ENCODE measurements at regions not wholly inside any gene's neighbourhood (a gene's known extent, or its start where the extent isn't known, plus 50 kb on each side); places are given as distances from the start of the nearest gene placed in this dataset.
"Not testable (repeated sequence)": the region's sequence is repeated elsewhere in the genome, so short reads cannot be mapped to it uniquely, and the experiment has no call there.

DNA sequence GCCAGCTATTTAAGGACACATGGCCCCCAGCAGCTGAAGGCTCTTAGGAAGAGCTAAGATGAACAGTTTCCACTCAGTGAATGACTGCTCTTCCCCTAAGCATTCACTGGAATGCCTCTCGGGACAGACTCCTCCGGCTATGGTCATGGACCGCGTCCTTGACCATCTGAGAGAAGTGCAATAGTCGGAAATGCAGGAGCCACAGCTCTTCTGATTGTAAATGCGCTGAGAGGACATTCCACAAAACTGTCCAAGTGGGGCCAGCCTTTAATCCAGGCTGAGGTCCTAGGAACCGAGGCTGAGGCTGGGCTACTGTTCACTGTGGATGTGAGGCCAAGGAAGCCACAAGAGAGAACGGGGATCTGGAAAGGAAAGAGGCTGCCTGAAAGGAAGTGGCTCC is 162.0 kb upstream of the TMEM72 start:
- DNase-seq = no peak

DNA sequence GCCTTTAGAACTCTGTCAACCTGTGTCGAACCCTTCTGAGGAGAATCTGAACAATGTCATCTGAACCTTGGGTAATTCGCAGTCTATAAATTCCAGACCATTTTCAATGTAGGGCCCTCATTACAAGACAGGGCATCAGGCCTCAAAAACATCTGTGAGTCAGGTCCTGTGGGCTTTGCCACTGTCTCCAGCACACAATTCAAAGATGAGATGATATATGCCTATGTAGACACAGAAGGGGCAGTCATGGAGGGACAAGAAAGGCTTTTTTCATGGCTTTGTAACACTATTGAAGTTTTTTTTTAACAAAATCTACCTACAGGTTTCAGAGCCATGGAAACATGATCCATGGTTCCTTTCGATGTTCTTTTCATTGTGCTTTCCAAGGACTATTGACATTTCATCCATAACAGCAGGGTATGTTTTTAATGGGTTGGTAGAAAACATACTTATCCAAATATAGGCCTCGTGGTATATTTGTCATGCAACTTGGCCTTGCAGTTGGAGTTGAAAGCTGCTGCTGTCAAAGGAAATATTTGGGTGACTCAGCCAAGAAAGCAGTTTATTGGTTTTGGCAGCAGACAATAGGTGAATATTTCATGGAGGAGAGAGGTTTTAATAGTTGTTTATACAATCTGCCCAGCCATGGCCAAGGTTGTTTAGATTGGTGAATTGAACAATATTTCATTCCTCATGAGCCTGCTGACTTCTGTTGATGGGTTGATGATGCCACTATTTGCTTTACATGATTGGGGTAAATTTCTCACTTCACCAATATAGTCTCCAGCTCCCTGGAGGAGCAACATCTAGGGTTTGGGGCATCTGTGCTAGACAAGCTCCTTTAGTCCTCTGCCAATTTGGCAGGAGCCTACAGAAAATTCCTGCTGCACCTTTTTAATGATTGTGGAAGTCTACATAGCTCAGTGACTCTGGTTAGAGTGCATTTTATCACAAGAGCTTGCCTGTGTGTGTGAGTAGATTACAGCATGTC is 158.4 kb upstream of the TMEM72 start:
- DNase-seq = peak; percentile 99

DNA sequence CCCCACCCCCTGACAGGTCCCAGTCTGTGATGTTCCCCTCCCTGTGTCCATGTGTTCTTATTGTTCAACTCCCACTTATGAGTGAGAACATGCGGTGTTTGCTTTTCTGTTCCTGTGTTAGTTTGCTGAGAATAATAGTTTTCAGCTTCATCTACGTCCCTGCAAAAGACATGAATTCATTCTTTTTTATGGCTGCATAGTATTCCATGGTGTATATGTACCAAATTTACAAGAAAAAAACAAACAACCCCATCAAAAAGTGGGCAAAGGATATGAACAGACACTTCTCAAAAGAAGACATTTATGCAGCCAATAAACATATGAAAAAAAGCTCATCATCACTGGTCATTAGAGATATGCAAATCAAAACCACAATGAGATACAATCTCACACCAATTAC is 156.8 kb upstream of the TMEM72 start:
- DNase-seq = not testable (repeated sequence)

DNA sequence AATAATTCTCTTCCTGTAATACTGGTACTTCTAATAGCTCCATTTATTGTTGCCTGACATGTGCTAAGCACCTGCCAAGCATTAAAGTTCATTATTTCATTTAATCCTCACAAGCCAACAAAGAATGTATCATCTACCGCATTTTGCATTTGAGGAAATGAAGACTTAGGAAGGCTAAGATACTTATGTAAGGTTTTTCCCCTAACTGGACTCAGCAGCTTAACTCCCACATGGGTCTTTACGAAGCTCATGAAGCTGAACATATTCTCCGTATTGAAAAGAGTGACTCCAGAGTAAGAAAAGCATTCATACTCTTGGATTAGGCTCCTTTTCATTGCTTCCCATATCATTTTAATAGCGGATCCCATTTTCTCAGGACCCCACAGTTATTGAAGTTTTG is 155.7 kb upstream of the TMEM72 start:
- peak; percentile 47 for DNase-seq

DNA sequence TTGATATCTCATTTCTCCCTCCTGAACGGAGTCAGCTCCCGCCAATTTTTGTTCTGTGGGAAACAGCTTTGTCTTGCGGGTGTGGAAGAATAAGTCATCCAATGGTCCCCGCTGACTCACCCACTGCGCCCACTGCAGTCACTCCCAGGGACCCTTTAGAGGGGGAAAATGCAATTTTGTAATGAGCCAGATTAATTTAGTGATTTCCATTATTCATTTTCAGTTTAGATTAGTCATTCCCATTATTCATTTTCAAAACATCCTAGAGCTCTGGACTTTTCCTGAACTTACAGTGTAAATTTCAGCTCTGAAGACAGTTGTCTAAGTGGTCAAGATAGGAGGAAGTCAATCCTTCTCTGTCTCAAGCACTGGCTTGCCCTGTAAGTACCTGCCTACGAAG is 154.9 kb upstream of the TMEM72 start:
- DNase-seq = peak; percentile 89

DNA sequence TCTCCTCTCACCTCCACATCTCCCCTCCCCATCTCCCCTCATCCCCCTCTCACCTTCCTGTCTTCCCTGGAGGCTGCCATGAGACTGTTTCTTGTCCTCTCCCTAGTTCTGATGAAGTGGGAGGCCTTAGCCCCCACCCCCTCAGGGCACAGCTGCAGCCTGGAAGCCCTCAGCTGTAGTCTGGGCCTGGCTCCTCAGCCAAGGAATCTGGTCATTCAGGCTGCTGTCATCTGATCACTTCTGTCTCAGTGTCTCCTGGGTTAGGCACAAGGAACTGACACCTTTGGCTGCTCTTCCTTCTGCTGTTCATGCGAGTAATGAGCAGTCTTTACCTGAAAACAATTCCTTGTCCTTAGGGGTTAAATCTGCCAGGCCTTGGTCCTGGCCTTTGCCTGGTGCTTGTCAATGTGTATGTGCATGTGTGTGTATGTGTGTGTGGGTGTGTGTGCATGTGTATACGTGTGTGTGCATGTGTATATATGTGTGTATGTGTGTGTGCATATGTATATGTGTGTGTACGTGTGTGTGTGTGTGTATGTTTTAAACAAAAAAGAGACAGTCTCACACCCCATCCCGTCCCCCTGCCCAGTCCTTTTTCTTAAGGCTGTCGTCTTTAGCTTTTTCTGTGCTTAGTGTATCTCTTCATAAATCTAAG is 153.5 kb upstream of the TMEM72 start:
- no peak for DNase-seq

DNA sequence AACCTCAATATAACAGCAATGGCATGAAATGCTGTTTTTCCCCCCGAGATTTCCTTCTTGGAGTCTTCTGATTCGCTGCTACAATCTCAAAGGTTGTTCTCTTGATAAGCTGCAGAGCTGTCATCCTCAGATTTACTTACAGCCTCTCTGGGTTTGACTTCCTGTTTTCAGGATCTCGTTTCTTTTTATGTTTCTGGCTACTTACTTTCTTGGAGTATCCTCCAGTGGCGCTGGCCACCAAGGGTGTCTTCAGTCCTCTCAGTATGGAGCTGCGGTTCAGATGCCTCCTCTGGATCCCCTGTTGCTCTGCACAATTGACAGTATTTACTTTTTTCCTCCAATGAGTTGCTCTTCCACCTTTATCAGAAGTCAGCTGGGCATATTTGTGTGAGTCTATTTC is 152.0 kb upstream of the TMEM72 start:
- no peak for DNase-seq

DNA sequence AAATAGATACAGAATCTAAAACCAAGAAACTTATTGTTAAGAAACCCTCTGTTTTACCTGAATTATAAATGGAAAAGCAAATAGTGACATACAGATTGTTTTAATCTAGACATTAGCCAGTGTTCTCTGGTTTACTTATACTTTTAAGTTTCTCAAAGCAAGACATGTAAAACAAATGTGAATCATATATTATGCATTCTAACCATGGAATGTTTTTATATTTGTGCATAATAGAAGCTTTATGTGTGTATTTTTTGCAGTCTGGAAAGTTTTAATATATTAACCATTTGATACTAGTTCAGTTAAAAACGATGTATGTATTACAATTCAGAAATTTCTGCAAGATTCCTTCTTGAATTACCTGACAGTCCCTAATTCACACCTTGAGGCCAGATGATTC is 150.6 kb upstream of the TMEM72 start:
- DNase-seq = no peak

DNA sequence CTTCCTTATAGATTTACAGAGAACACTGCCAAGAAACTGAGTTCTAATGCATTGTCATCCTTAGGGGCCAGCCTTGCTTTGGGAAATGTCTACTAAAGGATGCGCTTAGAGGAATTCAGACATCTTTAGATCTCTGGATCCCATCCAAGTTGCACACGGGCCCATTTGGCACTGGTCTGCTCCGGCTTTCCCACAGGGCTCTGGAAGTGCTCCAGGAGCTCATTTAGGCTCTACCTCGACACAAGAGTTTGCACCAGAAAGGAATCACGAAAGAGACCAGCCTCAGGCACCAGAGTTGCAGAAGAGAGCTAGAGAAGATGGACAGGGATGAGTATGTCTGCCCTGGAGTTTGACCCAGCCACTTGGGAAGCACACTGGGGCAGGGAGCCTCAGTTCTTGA is 150.1 kb upstream of the TMEM72 start:
- DNase-seq = peak; percentile 81

DNA sequence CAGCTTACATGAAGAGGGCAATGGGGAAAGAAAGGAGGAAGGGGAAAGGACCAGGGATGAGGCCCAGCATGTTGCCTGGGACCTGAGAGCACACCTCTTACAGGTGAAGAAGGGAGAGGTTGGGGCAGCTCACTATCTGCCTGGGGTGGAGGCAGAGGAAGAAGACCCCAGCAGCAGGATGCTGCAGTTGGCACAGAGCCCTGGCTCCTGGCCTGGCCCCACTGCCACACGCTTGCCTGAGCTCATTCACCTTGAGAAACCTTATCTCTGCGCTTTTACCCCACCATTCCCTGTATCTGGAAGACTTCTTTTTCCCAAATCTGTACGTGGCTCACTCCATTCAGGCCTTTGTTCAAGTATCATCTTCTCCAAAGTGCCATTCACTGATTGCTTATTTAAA is 147.8 kb upstream of the TMEM72 start:
- DNase-seq = no peak

DNA sequence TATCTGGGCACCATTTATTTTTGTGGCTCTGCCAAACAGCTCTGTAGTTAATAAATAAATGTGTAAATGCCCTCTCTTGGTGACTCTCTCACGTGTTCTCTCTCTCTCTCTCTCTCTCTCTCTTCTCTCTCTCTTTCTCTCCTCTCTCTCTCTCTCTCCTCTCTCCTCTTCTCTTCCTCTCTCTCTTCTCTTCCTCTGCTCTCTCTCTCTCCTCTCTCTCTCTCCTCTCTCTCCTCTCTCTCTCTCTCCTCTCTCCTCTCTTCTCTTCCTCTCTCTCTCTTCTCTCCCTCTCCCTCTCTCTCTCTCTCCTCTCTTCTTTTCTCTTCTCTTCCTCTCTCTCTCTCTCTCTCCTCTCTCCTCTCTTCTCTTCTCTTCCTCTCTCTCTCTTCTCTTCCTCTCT is 145.8 kb upstream of the TMEM72 start:
- DNase-seq = no peak

DNA sequence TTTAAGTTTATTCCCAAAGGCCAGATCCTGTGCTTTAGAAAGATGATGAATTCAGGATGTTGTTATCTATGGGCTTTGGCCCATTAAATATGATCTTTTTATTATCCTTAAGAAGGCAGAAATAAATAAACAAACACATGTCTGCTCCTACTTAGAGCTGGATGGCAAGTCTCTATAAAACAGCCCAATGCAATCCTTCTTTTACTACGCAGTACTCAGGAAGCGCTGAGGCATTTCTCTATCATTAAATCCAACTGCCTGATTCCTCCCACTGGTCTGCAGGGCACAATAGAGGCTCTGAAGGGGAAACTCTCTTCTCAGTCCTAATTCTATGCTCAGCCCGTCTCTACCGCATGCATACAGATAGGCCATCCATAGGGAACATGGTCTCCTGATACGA is 144.5 kb upstream of the TMEM72 start:
- DNase-seq = no peak

DNA sequence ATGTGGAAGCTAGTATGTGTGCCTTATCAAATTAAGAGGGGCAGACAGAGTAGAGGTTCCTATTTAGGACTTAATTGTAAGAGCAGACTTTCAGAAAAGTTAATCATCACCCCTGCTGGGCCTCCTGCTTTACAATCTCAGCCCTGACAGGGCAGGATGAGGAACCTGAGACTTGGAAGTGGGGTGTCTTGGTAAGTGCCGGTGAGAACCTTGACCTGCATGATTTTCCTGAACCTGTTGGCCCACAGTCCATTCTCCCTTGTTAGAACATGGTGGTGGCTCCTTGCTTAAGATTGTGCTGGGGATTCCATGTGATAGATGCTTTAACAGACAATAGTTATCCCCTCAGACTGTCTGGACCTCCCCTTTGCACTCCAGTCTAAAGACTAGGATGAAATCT is 141.7 kb upstream of the TMEM72 start:
- no peak for DNase-seq

DNA sequence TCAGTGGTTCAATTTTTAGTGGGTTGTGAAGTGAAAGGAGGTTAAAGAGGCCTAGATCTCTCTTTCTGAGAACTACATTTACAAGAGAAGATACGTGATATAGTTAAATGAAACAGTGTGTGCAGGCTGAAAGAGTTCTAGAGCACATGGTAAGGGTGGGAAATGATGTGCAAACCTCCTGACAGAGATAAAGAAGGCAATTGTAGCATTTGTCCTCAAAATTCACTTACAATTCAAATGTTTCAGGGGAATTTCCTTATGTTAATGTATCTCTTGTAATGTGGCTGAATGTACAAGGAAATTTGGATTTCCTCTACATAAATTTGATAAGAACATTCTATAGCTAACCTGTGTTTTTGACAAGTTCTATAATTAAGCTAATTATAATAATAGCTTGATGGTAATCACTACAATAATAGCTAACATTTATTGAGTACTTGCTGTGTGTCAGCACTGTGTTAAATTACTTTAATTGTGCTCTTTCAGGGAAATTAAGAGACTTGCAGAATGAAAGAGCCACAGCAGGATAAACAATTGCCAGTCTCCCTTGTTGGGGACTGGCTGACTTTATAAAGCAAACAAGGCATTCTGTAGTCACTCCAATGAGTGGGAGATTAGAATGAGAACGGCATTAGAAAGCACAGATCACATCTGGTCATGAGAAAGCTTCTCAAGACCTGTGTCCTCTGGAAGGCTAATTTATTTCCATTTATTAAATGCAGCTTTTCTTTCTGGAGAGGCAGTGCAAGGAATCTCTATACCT is 139.7 kb upstream of the TMEM72 start:
- no peak for DNase-seq

DNA sequence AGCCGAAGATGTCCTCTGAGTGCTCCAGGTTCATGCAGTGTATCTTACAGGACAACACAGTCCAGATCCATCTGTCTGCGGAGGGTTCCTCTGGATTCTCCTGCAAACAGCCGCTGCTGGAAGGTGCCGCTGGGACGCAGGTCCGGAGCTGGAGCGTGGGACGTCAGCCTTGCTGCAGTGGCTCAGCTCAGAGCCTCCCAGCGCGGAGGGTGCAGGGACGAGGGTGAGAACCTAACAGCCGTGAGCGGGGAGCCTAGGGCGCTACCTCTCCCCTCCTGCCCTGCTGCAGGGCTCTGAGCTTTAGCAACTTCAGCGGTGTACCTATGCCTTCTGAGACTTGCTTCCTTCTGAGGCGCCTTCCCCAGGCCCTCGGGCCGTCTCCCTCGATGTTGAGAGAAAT is 137.6 kb upstream of the TMEM72 start:
- no peak for DNase-seq

DNA sequence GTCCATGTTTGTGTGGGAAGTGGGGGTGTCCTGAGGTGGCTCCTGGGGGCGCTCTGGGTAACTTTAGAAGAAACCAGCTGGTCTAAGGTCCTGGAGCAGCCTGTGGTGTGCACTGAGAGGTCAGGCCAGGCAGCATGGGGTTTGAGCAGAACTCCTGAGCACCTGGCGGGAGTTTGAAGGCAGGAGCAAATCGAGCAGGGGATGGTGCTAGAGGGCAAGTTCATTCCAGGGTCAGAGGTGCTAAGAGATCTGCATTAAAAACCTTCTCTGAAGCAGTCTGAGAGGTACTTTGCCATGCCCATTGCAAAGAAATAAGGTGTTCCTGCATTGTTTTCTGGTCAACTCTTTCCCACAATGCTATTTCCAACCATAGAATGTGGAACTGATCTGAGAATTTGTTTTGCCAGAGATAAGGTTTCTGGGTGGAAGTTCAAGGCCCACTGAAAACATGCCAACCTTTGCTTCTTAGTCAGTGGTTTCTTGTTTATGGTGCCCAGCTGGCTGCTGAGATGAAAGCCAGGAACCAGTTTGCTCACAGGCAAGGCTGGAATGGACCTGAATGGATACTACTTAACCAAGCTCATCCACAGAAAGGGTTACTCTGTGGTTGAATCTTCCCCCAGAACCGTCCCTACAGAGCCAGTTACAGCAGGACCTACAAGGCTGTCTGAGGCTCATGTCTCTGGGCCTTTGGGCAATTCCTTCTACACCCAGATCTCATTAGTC is 136.3 kb upstream of the TMEM72 start:
- no peak for DNase-seq

DNA sequence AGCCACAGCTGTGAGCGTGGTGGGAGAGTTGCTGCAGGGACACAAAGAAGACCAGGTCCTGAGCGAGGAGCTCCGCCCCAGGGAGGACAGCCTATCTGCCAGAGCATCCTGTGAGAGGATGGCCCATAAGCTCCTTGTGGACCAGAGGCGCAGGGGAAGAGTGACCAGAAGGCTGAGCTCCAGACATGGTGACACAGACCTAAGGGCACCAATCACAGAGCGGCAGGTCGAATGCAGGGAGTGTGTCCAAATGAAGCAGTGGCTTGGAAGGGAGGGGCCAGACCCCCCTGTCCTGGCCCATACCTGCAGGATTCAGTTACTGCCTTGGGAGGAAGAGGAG is 135.8 kb upstream of the TMEM72 start:
- no peak for DNase-seq

DNA sequence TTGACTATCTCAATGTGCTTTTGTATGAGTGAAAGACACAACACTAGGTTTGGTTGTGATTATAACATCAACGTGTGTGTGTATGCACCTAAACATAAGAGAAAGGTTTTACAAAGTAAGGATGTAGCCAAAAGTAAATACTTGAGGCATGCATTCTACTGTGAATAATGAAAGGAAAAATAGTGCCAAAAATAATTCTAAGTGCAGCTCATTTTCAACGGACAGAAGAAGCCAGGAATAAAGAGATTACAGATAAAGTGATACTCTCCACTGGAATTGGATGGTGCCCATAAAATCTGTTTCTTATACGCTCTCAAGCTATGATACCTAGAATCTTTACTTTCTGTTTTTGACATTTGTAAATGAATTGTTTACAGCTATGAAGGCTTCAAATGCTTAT is 135.0 kb upstream of the TMEM72 start:
- DNase-seq = no peak

DNA sequence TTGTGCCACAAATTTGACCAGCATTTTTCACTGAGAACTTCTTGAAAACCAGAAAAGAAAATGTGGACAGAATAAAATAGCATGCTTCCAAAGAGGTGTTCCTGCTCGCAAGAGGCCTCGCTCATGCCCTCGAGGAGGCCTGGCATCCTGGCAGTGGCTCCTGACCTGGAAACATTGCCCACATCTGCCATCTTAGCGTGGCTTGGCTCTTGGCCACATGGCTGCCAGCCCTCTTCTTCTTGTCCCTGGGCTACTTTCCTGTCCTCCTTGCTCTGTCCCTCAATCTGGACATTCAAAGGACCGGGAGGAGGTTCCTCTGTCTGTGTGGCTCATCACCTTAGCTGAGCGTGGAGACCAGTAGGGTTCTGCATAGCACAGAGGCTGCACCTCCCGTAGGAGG is 131.6 kb upstream of the TMEM72 start:
- DNase-seq = no peak

DNA sequence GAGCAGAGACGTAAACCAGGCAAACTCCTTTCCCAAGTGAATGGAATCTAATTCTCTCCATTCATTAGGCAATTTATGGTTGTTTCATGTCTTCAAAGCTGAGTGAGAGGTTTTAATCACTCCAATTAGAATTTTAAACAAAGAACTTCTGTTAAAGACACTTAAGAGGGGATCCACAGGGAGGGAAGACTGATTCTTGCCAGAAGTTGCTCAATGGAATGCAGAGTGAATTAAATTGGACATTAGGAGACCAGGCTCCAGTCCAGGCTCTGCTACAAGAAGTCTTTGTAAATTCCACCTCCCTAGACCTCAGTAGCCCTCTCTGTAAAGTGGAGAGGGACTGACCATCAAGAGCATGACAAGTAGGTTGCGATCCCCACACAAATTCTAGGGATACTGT is 130.7 kb upstream of the TMEM72 start:
- DNase-seq = no peak

DNA sequence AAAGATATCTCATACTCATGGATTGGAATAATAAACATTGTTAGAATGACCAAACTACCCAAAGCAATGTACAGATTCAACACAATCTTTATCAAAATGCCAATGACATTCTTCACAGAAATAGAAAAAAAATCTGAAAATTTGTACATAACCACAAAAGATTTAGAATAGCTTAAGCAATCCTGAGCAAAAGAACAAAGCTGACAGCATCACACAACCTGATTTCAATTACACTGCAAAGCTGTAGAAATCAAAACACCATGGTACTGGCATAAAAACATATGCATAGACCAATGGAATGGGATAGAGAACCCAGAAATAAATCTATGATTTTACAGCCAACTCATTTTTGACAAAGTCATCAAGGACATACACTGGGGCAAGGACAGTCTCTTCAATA is 130.0 kb upstream of the TMEM72 start:
- no peak for DNase-seq

DNA sequence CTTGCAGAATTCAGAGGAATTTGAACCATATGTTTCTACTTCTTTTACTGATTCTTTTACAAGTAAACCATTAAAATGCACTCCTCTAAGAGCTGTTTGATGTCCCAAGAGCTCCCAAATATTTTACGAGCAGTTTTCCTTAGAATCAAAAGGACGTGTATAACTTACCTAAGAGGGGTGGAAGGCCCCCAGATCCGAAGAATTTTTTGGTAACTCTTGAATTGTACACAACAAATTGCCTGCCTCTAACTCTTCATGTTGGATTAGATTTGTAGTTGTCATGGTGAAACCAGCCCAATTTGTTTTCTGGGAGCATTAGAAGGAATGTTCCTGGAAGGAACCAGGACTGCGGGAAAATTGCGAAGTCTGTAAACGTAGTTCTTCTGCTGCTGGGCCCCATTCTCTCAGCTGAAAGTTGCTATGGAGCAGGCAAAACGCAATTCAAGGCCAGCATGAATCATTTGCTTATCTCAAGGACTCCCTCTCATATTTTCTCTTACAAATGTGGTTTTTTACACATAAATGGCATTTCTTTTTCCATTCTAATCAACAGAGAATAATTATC is 124.8 kb upstream of the TMEM72 start:
- DNase-seq = peak; percentile 75

Measured in fibroblast of skin of right quadriceps (primary cell).